SK-N-SH (cell line): ENCODE measurements at regions not wholly inside any gene's neighbourhood (a gene's known extent, or its start where the extent isn't known, plus 50 kb on each side); places are given as distances from the start of the nearest gene placed in this dataset.

Experiments used
- EP300 ChIP-seq, 2 experiments: IDR thresholded peaks; 2 replicates each; pipeline versions ENCODE4 v1.4.0 to v1.6.1; 2012; ENCODE audit warnings: borderline replicate concordance in 1 of 2, low read depth in 1 of 2, low read length in 1 of 2
- EZH2phosphoT487 ChIP-seq: fragments of 200-600 bp; sonication (generic); IDR thresholded peaks from 2 replicates; pipeline ENCODE4 v1.6.1; 2017; ENCODE audit warnings: low read depth, mixed run types, mild to moderate bottlenecking, antibody characterized with exemption, moderate library complexity, borderline replicate concordance
- GABPA ChIP-seq: IDR thresholded peaks from 2 replicates; pipeline ENCODE4 v1.4.0; 2012; ENCODE audit warnings: low read depth, mild to moderate bottlenecking
- JUND ChIP-seq: IDR thresholded peaks from 2 replicates; pipeline ENCODE4 v1.4.0; 2012
- MXI1 ChIP-seq: IDR thresholded peaks from 2 replicates; pipeline ENCODE4 v1.6.1; 2012; ENCODE audit warnings: mild to moderate bottlenecking, low read depth, low read length, improper control_type of control experiment
- POLR2AphosphoS5 ChIP-seq: IDR thresholded peaks from 2 replicates; pipeline ENCODE4 v1.6.1; 2012; ENCODE audit warnings: low read depth, low read length
- RAD21 ChIP-seq: IDR thresholded peaks from 2 replicates; pipeline ENCODE4 v1.6.1; 2012; ENCODE audit warnings: mild to moderate bottlenecking, low read length
- RCOR1 ChIP-seq: fragments of 150-350 bp; IDR thresholded peaks from 2 replicates; pipeline ENCODE4 v1.6.1; 2017; ENCODE audit warnings: antibody characterized with exemption, low read length
- SMC3 ChIP-seq: IDR thresholded peaks from 2 replicates; pipeline ENCODE4 v1.6.1; 2012; ENCODE audit warnings: low read depth, low read length, improper control_type of control experiment
- TF ChIP-seq, protein P1 (sequence below): fragments of 200-600 bp; sonication (generic); IDR thresholded peaks from 2 replicates; pipeline ENCODE4 v1.6.1; 2017; ENCODE audit warnings: antibody characterized with exemption, mild to moderate bottlenecking, moderate library complexity
- TF ChIP-seq, protein P2 (sequence below): IDR thresholded peaks from 2 replicates; pipeline ENCODE4 v1.4.0; 2012; ENCODE audit warnings: low read depth
- TF ChIP-seq, protein P3 (sequence below): IDR thresholded peaks from 2 replicates; pipeline ENCODE4; 2012

DNA sequence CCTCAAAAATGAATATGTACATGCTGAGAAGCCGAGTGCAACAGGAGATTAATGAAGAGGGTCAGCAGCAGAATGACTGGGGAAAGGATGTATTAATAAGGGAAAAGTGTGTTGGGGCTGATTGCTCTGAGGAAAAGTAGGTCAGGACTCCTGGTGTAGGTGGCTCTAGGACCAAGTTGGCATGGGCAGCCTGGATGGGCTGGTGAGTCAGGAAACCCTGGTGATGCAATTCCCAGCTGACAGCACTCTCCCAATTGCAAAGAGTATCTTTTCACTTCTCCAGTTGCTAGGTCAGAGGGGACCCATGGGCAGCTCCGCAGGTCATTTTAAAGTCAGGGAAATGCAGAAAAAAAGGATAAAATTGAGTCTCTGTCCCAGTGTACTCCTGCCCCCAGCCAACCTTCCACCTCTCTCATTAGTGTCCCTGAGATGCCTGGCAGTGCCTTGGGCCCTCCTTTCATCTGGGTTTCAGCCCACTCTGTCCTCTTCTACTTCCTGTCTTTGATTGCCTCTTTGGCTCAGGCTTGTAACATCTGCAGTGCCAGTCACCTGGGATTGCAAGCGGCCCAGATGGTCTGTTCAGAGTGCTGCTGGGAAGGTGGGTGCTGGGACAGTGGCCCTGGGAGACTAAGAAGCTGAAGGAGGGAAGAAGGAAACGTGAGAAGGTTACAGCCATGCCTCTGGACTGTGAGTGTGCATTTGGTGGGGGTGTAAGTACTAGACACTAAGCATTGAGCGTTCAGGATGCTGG is 2177.2 kb downstream of the TP53TG3F start:
- TF ChIP-seq, protein P1, sequence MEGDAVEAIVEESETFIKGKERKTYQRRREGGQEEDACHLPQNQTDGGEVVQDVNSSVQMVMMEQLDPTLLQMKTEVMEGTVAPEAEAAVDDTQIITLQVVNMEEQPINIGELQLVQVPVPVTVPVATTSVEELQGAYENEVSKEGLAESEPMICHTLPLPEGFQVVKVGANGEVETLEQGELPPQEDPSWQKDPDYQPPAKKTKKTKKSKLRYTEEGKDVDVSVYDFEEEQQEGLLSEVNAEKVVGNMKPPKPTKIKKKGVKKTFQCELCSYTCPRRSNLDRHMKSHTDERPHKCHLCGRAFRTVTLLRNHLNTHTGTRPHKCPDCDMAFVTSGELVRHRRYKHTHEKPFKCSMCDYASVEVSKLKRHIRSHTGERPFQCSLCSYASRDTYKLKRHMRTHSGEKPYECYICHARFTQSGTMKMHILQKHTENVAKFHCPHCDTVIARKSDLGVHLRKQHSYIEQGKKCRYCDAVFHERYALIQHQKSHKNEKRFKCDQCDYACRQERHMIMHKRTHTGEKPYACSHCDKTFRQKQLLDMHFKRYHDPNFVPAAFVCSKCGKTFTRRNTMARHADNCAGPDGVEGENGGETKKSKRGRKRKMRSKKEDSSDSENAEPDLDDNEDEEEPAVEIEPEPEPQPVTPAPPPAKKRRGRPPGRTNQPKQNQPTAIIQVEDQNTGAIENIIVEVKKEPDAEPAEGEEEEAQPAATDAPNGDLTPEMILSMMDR: no peak
- no peak for TF ChIP-seq EZH2phosphoT487
- TF ChIP-seq, protein P2, sequence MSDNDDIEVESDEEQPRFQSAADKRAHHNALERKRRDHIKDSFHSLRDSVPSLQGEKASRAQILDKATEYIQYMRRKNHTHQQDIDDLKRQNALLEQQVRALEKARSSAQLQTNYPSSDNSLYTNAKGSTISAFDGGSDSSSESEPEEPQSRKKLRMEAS: no peak
- no peak for TF ChIP-seq GABPA
- TF ChIP-seq POLR2AphosphoS5: no peak
- no peak for TF ChIP-seq RAD21
- TF ChIP-seq, protein P3, sequence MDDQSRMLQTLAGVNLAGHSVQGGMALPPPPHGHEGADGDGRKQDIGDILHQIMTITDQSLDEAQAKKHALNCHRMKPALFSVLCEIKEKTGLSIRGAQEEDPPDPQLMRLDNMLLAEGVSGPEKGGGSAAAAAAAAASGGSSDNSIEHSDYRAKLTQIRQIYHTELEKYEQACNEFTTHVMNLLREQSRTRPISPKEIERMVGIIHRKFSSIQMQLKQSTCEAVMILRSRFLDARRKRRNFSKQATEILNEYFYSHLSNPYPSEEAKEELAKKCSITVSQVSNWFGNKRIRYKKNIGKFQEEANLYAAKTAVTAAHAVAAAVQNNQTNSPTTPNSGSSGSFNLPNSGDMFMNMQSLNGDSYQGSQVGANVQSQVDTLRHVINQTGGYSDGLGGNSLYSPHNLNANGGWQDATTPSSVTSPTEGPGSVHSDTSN: no peak
- no peak for TF ChIP-seq EP300 (IDR thresholded peaks at IDR 0.05; ENCODE audit: borderline replicate concordance in 1 of 2, low read depth in 1 of 2, low read length in 1 of 2)
- no peak for TF ChIP-seq JUND
- no peak for TF ChIP-seq RCOR1
- TF ChIP-seq MXI1: no peak
- TF ChIP-seq SMC3: no peak
